ENCODE measurements at regions not wholly inside any gene's neighbourhood (a gene's known extent, or its start where the extent isn't known, plus 50 kb on each side); places are given as distances from the start of the nearest gene placed in this dataset.

GRCh38 chr2:221104361-221104811 lies 467.7 kb downstream of the EPHA4 start:
- no peak for TF ChIP-seq CTCF (IDR thresholded peaks at IDR 0.05; ENCODE audit: control extremely low read depth, extremely low read depth, low read depth, missing control alignments)
- DNase-seq (ENCODE audit: extremely low spot score): no peak
- ChIA-PET POLR2A (no interaction called here), CTCF (no interaction called here)

GRCh38 chr2:221106241-221106640 lies 465.9 kb downstream of the EPHA4 start:
- no peak for TF ChIP-seq CTCF (IDR thresholded peaks at IDR 0.05; ENCODE audit: control extremely low read depth, extremely low read depth, low read depth, missing control alignments)
- POLR2A ChIA-PET: no interaction called here

GRCh38 chr2:221107424-221107823 lies 464.7 kb downstream of the EPHA4 start:
- CTCF ChIA-PET: no interaction called here
- TF ChIP-seq CTCF (IDR thresholded peaks at IDR 0.05; ENCODE audit: control extremely low read depth, extremely low read depth, low read depth, missing control alignments): no peak

More at GRCh38 chr2:221106241-221106640, 465.9 kb downstream of the EPHA4 start:
- CTCF ChIA-PET: no interaction called here
- DNase-seq (ENCODE audit: extremely low spot score): no peak

GRCh38 chr2:221109552-221109951 lies 462.6 kb downstream of the EPHA4 start:
- TF ChIP-seq CTCF (IDR thresholded peaks at IDR 0.05; ENCODE audit: control extremely low read depth, extremely low read depth, low read depth, missing control alignments): no peak
- ChIA-PET CTCF (interaction anchor here (1.2 kb wide), 2 partner anchors 21 to 97 kb away, joined by 3 read pairs; no protein-coding TSS in a partner anchor), POLR2A (no interaction called here)
- DNase-seq (ENCODE audit: extremely low spot score): no peak

More at GRCh38 chr2:221107424-221107823, 464.7 kb downstream of the EPHA4 start:
- no peak for DNase-seq (ENCODE audit: extremely low spot score)
- POLR2A ChIA-PET: no interaction called here

GRCh38 chr2:221111739-221112138 lies 460.4 kb downstream of the EPHA4 start:
- POLR2A ChIA-PET: no interaction called here
- DNase-seq (ENCODE audit: extremely low spot score): no peak
- CTCF ChIA-PET: no interaction called here
- TF ChIP-seq CTCF (IDR thresholded peaks at IDR 0.05; ENCODE audit: control extremely low read depth, extremely low read depth, low read depth, missing control alignments): no peak

- no peak for DNase-seq (ENCODE audit: extremely low spot score)
- ChIA-PET CTCF (interaction anchor here (1.0 kb wide), 1 partner anchor 9 kb away, joined by 3 read pairs; no protein-coding TSS in a partner anchor), POLR2A (no interaction called here)
- no peak for TF ChIP-seq CTCF (IDR thresholded peaks at IDR 0.05; ENCODE audit: control extremely low read depth, extremely low read depth, low read depth, missing control alignments)
Measured at GRCh38 chr2:221112744-221113143, 459.4 kb downstream of the EPHA4 start.

- CTCF ChIA-PET: interaction anchor here (1.2 kb wide), 2 partner anchors 9 to 21 kb away, joined by 3 read pairs; no protein-coding TSS in a partner anchor
- no peak for DNase-seq (ENCODE audit: extremely low spot score)
- POLR2A ChIA-PET: no interaction called here
- TF ChIP-seq CTCF (IDR thresholded peaks at IDR 0.05; ENCODE audit: control extremely low read depth, extremely low read depth, low read depth, missing control alignments): no peak
Measured at GRCh38 chr2:221115944-221116343, 456.2 kb downstream of the EPHA4 start.

Measured in GM10248 (cell line).